GM19463 (cell line): ENCODE measurements at regions not wholly inside any gene's neighbourhood (a gene's known extent, or its start where the extent isn't known, plus 50 kb on each side); places are given as distances from the start of the nearest gene placed in this dataset.

Experiments
- ATAC-seq: cut with Tn5 transposase; IDR thresholded peaks from one replicate; pipeline ENCODE4 v1.9.1; 2021; ENCODE audit warnings: mild to moderate bottlenecking, moderate library complexity; ENCODE audit not compliant: unreplicated experiment

DNA sequence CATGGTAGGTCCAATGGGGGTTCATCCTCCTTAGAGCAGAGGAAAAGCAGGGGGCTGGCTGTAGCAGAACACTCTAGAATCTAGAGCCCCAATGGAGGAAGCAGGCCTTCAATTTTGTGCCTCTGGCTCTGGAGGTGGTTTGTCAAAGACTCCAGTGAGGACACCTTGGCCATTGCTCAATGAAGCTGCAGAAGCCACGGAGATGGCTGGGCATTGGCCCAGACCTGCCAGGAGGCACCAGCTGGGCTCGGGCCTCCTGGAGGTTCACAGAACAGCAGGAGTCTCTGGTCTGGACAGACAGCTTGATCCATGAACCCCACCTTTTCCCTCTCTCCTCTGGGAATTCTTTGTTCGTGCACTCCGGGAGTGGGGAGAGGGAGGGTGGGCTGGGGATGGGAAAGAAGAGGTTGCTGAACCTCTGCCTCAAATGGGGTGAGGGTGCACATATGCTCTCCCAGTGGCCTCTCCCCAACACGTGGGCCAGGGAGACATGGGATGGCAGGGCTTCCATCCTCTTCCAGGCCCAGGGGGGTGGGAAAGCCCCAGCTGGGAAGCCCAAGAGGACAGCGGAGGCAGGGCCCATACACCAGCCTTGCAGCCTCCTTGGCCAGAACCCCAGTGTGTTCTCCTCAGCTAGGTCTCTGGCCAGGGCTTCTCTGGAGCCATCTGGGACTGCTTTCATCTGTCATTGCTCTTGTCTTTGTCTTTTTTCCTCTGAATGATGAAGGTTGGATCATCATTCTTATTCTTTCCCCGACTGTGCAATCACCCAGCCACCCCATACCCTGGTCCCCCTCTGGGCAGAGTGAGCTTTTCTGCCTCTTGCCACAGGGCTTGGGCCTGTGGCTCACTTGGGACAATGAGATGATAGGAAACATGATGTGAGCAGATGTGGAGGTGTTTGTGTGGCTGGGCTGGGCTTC lies 1019.4 kb downstream of the BRD1 start:
- no peak for ATAC-seq

DNA sequence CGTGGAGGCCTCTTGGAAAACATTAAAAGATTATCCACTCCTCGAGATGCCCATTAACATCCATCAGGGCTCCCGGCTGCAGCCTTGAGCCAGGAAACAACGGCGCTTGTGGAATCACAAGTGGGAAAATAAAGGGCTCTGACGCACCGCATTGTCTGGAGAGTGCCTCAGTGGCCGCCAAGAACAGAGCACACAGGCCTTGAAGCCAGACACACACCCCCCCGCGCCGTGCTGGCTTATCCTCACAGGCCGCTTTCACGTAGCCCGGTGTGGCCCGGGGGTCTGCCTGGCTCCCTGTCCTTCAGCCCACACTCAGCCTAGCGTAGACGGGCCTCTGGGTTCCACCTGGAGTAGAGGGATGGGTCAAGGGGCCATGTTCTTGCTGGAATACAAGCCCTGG lies 1020.5 kb downstream of the BRD1 start:
- no peak for ATAC-seq

DNA sequence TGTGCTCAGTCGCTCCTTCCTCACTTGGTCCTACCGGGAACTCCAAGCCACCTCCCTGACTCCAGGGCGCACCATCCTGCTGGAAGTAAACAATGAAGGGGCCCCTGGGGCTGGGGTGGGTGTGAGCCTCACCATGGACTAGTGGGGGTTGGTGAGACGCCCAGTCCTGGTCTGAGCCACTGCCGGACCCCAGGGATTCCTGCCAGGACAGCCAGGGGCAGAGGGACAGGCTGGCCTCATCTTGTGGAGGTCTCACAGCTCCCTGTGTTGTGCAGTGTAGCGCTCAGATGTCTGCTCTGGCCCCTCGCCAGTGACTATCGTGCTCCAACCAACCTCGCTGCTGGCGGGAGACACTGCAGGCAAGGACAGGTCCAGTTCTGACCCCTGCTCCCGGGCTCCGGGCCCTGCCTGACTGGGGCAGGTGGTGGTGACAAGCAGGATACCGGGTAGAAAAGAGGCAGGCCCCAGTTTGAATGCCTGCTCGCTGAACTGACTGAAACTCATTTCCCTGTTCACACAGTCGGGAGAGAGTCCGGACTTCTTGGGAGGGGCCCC lies 1021.4 kb downstream of the BRD1 start:
- ATAC-seq = no peak

DNA sequence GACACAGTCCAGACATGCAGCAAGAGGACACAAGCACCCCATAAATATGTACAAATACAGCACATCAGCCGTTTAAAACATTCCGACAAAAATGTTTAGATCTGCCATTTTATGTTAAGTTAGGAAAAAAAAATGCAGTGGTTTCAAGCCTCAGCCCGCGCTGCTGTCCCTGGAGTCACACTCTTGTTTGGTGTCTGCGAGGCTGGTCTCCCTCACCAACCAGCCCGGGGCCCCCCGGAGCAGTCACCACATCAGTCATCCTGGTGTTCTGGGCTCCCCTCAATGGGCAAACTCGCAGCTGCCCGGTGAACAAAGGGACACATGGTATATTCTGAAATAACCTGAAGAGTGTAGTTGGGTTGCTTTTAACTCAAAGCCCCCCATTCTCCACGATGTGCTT lies 1022.2 kb downstream of the BRD1 start:
- ATAC-seq = no peak

DNA sequence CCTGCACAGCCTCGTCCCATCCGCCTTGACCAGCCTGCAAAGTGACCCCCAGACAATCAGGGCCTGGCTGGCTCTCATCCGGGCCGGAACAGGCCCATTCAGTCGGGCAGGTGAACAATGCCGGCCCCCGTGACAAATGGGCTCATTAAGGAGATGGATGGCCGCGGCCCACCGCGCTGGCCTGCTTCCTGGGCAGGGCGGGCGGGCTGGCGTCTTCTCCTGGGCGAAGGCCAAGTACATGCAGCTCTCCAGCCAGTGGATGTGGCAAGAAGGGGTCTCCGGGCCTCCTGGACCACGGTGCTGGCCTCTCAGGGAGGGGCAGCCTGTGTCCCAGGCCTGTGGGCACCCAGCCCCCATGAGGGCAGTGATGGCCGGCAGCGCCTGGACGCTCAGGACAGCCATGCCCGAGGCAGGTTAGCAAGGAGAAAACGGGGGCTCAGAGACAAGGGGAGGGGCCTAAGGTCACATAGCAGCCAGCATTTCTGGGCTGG lies 1022.8 kb downstream of the BRD1 start:
- ATAC-seq = no peak

- ATAC-seq = no peak
These were observed 1023.5 kb downstream of the BRD1 start for GRCh38 chr22:48803948-48804810.

DNA sequence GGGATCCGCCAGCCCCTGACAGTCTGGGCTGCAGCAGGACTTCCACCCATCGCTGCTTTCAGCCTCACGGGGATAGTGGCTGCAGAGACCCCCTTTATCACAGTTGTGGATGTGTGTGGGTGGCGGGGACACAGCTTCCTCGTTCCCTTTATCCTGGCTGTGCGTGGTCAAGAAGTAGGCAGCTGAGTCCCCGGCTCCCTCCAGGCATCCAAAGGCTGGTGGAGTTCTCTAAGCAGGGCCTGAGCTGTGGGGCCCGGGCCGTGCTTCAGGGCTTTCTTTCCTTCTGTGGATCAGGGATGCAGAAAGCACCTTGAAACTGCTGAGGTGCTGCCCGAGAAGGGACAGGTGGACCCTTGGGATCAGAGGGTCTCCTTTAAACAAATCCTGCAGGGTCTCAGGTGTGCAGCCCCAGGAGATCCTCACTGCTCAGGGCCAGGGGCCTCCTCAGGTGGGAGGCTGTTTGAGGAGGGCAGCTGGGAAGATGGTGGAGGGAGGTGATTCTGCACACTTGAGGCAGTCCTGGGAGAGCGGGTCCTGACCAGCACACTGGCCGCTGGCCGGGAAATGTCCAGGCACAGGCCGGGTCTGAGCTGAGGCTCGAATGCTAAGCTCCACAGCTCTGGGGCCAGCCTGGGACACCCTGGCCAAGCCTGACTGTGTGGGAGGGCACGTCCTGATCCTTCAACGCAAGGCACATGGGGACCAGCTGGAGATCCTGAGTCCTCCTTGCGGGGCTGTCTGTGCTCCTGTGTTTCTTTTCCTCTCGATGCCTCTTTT lies 1024.3 kb downstream of the BRD1 start:
- ATAC-seq = no peak

- no peak for ATAC-seq
These were observed 1025.1 kb downstream of the BRD1 start for GRCh38 chr22:48802576-48802975.

GRCh38 chr22:48800886-48801607 lies 1026.6 kb downstream of the BRD1 start:
- no peak for ATAC-seq

- ATAC-seq = no peak
These were observed 1027.4 kb downstream of the BRD1 start for GRCh38 chr22:48800036-48800885.

DNA sequence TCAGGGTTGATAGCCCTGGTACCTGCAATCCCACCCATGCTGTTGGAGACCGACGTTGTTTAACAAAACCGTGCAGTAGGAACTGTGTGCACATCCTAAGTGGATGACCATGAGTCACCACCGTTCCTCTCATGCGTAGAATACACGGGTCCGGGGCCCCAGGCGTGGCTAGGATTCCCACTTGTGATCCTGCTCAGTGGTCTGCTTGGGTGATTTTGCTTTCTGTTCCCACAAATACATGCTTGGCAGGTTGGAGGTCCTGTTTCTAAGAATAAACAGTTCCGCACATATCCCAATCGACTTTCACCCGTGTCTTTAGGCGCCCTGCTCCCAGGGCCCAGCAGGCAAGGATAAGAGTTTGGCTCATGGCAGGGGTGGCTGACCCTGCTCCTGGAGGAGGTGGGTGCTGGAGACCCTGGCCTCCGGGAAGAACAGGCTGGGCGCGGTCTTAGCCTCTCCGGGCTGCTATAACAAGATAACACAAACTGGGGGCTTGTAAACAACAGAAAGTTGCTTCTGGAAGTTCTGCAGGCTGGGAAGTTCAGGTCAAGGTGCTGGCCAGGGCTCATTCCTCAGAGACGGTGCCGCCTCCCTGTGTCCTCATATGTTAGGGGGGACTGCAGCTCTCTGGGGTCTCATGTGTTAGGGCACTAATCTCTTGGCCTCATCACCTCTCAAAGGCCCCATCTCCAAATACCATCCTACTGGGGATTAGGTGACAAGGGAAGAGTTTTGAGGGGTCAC lies 1028.3 kb downstream of the BRD1 start:
- ATAC-seq = no peak

DNA sequence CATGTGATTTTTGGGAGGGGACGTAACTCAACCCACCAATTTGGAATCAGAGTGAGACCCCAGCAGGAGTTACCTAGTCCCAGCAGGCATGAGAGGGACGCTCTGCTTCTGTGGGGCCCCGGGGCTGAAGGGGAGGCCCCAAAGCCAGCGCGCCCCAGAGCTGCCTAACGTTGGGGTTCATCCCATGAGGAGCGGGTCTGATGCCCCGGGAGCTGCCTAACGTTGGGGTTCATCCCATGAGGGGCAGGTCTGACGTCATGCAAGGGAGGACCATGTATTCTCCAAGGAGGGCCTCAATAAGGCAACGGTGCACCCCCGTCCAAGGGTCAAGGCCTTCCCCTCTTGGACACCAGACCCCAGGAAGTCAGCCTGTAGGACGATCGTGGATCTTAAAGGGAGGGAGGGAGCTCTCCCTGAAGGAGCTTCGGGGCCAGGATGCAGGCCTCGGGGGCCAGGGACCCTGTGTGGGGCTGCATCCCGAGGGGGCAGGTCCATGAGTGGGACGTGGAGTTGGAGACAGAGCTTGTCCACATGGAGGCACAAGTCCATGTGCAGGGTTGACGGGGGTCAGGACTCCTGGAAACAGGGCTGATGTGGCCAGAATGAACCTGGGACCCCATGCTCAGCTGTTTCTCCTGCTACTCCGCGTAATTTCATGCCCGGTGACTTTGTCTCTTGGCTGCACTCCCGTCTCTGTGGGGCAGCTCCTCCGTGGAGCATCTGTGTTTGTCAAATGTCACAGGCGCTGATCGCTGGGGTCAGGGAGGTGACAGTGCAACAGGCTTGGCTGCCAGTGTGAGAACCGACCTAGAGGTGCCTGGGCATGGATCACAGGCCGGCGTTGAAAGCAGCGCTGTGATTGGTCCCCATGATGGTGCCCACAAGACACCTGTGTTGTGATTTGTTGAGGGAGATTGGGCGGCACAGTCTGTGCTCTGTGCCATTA lies 1029.1 kb downstream of the BRD1 start:
- no peak for ATAC-seq

- no peak for ATAC-seq
These were observed 1029.9 kb downstream of the BRD1 start for GRCh38 chr22:48797731-48798130.

- no peak for ATAC-seq
These were observed 1031.2 kb downstream of the BRD1 start for GRCh38 chr22:48796310-48797015.

DNA sequence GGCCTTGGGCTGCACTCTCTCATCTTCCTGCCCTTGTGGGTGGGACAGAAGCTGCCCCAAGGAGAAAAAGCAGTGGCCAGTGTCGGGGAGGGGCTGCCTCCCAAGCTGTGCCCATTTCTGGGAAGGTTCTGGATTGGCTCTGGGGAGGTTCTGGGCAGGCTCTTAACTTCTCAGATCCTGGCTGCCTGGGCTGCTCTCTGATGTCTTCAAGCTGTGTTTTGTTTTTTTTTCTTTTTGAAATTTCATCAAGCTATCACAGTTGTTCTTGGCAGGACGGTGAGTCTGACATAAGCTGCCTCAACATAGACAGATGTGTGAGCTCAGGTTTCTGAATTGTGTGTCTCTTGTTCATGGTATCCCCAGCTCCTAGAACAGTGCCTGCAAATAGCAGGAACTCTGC lies 1032.0 kb downstream of the BRD1 start:
- ATAC-seq = no peak

GRCh38 chr22:48794906-48795305 lies 1032.8 kb downstream of the BRD1 start:
- ATAC-seq = no peak

DNA sequence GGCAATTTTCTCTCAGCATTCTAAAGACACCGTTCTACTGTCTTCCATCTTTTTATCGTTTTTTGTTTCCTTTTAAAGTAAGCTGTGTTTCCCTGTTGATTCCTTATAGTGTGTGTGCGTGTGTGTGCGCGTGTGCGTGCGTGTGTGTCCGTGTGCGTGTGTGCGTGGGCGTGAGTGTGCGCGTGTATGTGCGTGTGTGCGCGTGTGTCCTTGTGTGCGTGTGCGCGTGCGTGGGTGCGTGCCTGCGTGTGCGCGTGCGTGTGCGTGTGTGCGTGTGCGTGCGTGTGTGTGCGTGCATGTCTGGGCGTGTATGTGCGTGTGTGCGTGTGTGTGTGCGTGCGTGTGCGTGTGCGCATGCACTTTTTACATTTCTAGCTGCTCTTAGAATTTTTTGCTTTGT lies 1033.7 kb downstream of the BRD1 start:
- ATAC-seq = no peak
